ENCODE measurements at regions not wholly inside any gene's neighbourhood (a gene's known extent, or its start where the extent isn't known, plus 50 kb on each side); places are given as distances from the start of the nearest gene placed in this dataset.

GRCh38 chr3:76021376-76021775 is 236.0 kb upstream of the ZNF717 start:
- no peak overlapping the region for H3K27ac ChIP-seq (replicated peaks in 1 of 4)
- intact Hi-C loops (cut with DNase I): loop anchor here (10.0 kb wide), 1 partner anchor 83 kb away; no protein-coding TSS in a partner anchor
- no peaks in the 10 kb centered on the region for H3K36me3 ChIP-seq
- H3K27me3 ChIP-seq: no peaks in the 10 kb centered on the region
- H3K9me3 ChIP-seq: no peaks in the 10 kb centered on the region
- no peak for TF ChIP-seq POLR2A (IDR thresholded peaks at IDR 0.05; ENCODE audit: low read depth)
- TF ChIP-seq CTCF (IDR thresholded peaks at IDR 0.05): no peak
- TF ChIP-seq POLR2AphosphoS5 (IDR thresholded peaks at IDR 0.05): no peak
- no peak for TF ChIP-seq EP300 (IDR thresholded peaks at IDR 0.05)
- no peak for DNase-seq (ENCODE audit: extremely low spot score)
- WGBS: 85% methylated on average over 4 of the region's 4 CpGs
- no peaks in the 10 kb centered on the region for H3K4me1 ChIP-seq
- H3K4me3 ChIP-seq: no peak overlapping the region

- H3K27me3 ChIP-seq: no peaks in the 10 kb centered on the region
- H3K9me3 ChIP-seq: no peaks in the 10 kb centered on the region
- H3K27ac ChIP-seq (replicated peaks in 1 of 4): no peak overlapping the region
- 42% methylated on average over 2 of the region's 2 CpGs for WGBS
- no peak for DNase-seq (ENCODE audit: extremely low spot score)
- no peaks in the 10 kb centered on the region for H3K4me1 ChIP-seq
- intact Hi-C loops (cut with DNase I): loop anchor here (10.0 kb wide), 1 partner anchor 80 kb away; no protein-coding TSS in a partner anchor
- no peak overlapping the region for H3K4me3 ChIP-seq
- no peaks in the 10 kb centered on the region for H3K36me3 ChIP-seq
- no peak for TF ChIP-seq EP300 (IDR thresholded peaks at IDR 0.05)
- peak in 2 of 3 experiments; percentile 28 to 37 for TF ChIP-seq CTCF (IDR thresholded peaks at IDR 0.05)
These were observed 239.3 kb upstream of the ZNF717 start for GRCh38 chr3:76024640-76025039.

GRCh38 chr3:76025561-76025960 is 240.2 kb upstream of the ZNF717 start:
- H3K36me3 ChIP-seq: no peaks in the 10 kb centered on the region
- H3K4me3 ChIP-seq: no peak overlapping the region
- no peaks in the 10 kb centered on the region for H3K4me1 ChIP-seq
- H3K27ac ChIP-seq (replicated peaks in 1 of 4): no peak overlapping the region
- TF ChIP-seq EP300 (IDR thresholded peaks at IDR 0.05) (no peak), POLR2AphosphoS5 (IDR thresholded peaks at IDR 0.05) (no peak), CTCF (IDR thresholded peaks at IDR 0.05) (no peak), POLR2A (IDR thresholded peaks at IDR 0.05; ENCODE audit: low read depth) (no peak)
- H3K9me3 ChIP-seq: no peaks in the 10 kb centered on the region
- WGBS: 3% methylated on average over 1 of the region's 1 CpG
- no peak for DNase-seq (ENCODE audit: extremely low spot score)
- intact Hi-C loops (cut with DNase I): loop anchor here (10.0 kb wide), 1 partner anchor 79 kb away; no protein-coding TSS in a partner anchor
- H3K27me3 ChIP-seq: no peaks in the 10 kb centered on the region

- DNase-seq (ENCODE audit: extremely low spot score): no peak
- TF ChIP-seq POLR2AphosphoS5 (IDR thresholded peaks at IDR 0.05) (no peak), EP300 (IDR thresholded peaks at IDR 0.05) (no peak), POLR2A (IDR thresholded peaks at IDR 0.05; ENCODE audit: low read depth) (no peak), CTCF (IDR thresholded peaks at IDR 0.05) (no peak)
- Histone ChIP-seq H3K9me3 (no peaks in the 10 kb centered on the region), H3K36me3 (no peaks in the 10 kb centered on the region), H3K27me3 (no peaks in the 10 kb centered on the region), H3K27ac (replicated peaks in 1 of 4) (no peak overlapping the region), H3K4me3 (no peak overlapping the region), H3K4me1 (no peaks in the 10 kb centered on the region)
- intact Hi-C loops (cut with DNase I): loop anchor here (10.0 kb wide), 1 partner anchor 78 kb away; no protein-coding TSS in a partner anchor
These were observed 241.0 kb upstream of the ZNF717 start for GRCh38 chr3:76026379-76026778.

- Histone ChIP-seq H3K27me3 (no peaks in the 10 kb centered on the region), H3K36me3 (no peaks in the 10 kb centered on the region), H3K4me1 (no peaks in the 10 kb centered on the region), H3K27ac (replicated peaks in 1 of 4) (no peak overlapping the region), H3K4me3 (no peak overlapping the region), H3K9me3 (no peaks in the 10 kb centered on the region)
- intact Hi-C loops (cut with DNase I): loop anchor here (10.0 kb wide), 1 partner anchor 76 kb away; no protein-coding TSS in a partner anchor
- no peak for DNase-seq (ENCODE audit: extremely low spot score)
- no peak for TF ChIP-seq POLR2A (IDR thresholded peaks at IDR 0.05; ENCODE audit: low read depth)
- TF ChIP-seq EP300 (IDR thresholded peaks at IDR 0.05): no peak
- no peak for TF ChIP-seq CTCF (IDR thresholded peaks at IDR 0.05)
- no peak for TF ChIP-seq POLR2AphosphoS5 (IDR thresholded peaks at IDR 0.05)
These were observed 243.4 kb upstream of the ZNF717 start for GRCh38 chr3:76028774-76029173.

Data from esophagus muscularis mucosa (tissue), 4 donors.